HG03378 (cell line): ENCODE measurements at regions not wholly inside any gene's neighbourhood (a gene's known extent, or its start where the extent isn't known, plus 50 kb on each side); places are given as distances from the start of the nearest gene placed in this dataset.
"Not testable (repeated sequence)": the region's sequence is repeated elsewhere in the genome, so short reads cannot be mapped to it uniquely, and the experiment has no call there.

Experiments used
- ATAC-seq: cut with Tn5 transposase; IDR thresholded peaks from one replicate; pipeline ENCODE4 v1.9.1; 2021; ENCODE audit warnings: mild to moderate bottlenecking, moderate library complexity; ENCODE audit not compliant: unreplicated experiment

- no peak for ATAC-seq
These were observed 621.4 kb downstream of the GABRG1 start for GRCh38 chr4:45502471-45502870.

GRCh38 chr4:45484740-45485139, 639.1 kb downstream of the GABRG1 start:
- ATAC-seq = no peak

GRCh38 chr4:45482346-45482745, 641.5 kb downstream of the GABRG1 start:
- no peak for ATAC-seq

- no peak for ATAC-seq
These were observed 646.5 kb downstream of the GABRG1 start for GRCh38 chr4:45477311-45477733.

GRCh38 chr4:45475548-45475947, 648.3 kb downstream of the GABRG1 start:
- ATAC-seq = no peak

GRCh38 chr4:45472490-45472889, 651.4 kb downstream of the GABRG1 start:
- ATAC-seq = no peak

- ATAC-seq = no peak
These were observed 652.5 kb downstream of the GABRG1 start for GRCh38 chr4:45471335-45471734.

- no peak for ATAC-seq
These were observed 656.7 kb downstream of the GABRG1 start for GRCh38 chr4:45467157-45467556.

- not testable (repeated sequence) for ATAC-seq
These were observed 663.7 kb downstream of the GABRG1 start for GRCh38 chr4:45460157-45460556.

GRCh38 chr4:45455217-45455616, 668.6 kb downstream of the GABRG1 start:
- ATAC-seq = no peak

GRCh38 chr4:45453258-45453853, 670.5 kb downstream of the GABRG1 start:
- no peak for ATAC-seq

- ATAC-seq = no peak
These were observed 681.4 kb downstream of the GABRG1 start for GRCh38 chr4:45442466-45442865.

- no peak for ATAC-seq
These were observed 685.8 kb downstream of the GABRG1 start for GRCh38 chr4:45438047-45438446.

GRCh38 chr4:45437381-45437780, 686.5 kb downstream of the GABRG1 start:
- ATAC-seq = no peak

GRCh38 chr4:45425135-45425534, 698.7 kb downstream of the GABRG1 start:
- ATAC-seq = no peak

- no peak for ATAC-seq
These were observed 697.5 kb upstream of the GNPDA2 start for GRCh38 chr4:45423896-45424295.

- not testable (repeated sequence) for ATAC-seq
These were observed 693.8 kb upstream of the GNPDA2 start for GRCh38 chr4:45420091-45420674.

- no peak for ATAC-seq
These were observed 684.4 kb upstream of the GNPDA2 start for GRCh38 chr4:45410701-45411210.

GRCh38 chr4:45409536-45409935, 683.2 kb upstream of the GNPDA2 start:
- ATAC-seq = no peak

GRCh38 chr4:45408996-45409395, 682.6 kb upstream of the GNPDA2 start:
- ATAC-seq = no peak

- ATAC-seq = no peak
These were observed 672.8 kb upstream of the GNPDA2 start for GRCh38 chr4:45399116-45399515.

GRCh38 chr4:45385306-45385705, 659.0 kb upstream of the GNPDA2 start:
- no peak for ATAC-seq

GRCh38 chr4:45370408-45370807, 644.1 kb upstream of the GNPDA2 start:
- ATAC-seq = no peak
